GM12878 (cell line): ENCODE measurements at regions not wholly inside any gene's neighbourhood (a gene's known extent, or its start where the extent isn't known, plus 50 kb on each side); places are given as distances from the start of the nearest gene placed in this dataset.
"Not testable (repeated sequence)": the region's sequence is repeated elsewhere in the genome, so short reads cannot be mapped to it uniquely, and the experiment has no call there.

Experiments used
- ATAC-seq: fragments of 200-7000 bp; cut with Tn5 transposase; 3 replicates; pipeline ENCODE4 v1.9.1; 2020; ENCODE audit warnings: mild to moderate bottlenecking, moderate library complexity
- BruUV-seq: library from RNA; stranded (reverse); fragments of 400-500 nt; replicated peaks from 2 replicates; lab custom pipeline; 2021; lab: Mats Ljungman, UMichigan
- CTCF ChIA-PET: fragments of 300-600 bp; sonication (Branson Sonifier 250); formaldehyde crosslinking; extraction: SDS; loops from one replicate; lab custom pipeline; 2021; ENCODE audit warnings: inconsistent platforms; lab: Yijun Ruan, JAX
- POLR2A ChIA-PET: fragments of 350-600 bp; formaldehyde crosslinking; extraction: SDS; loops from one replicate; lab custom pipeline; 2021; ENCODE audit warnings: inconsistent platforms; lab: Charles Lee
- RAD21 ChIA-PET: fragments of 300-600 bp; sonication (Branson Sonifier 250); formaldehyde crosslinking; loops from one replicate; lab custom pipeline; 2023; ENCODE audit warnings: antibody characterized with exemption; ENCODE audit not compliant: unreplicated experiment; lab: Charles Lee
- SMC1A ChIA-PET: fragments of 300-600 bp; sonication (Branson Sonifier 250); formaldehyde crosslinking; loops from one replicate; lab custom pipeline; 2023; ENCODE audit not compliant: unreplicated experiment, uncharacterized antibody; lab: Charles Lee
- DNase-seq: peaks from one replicate; pipeline ENCODE4 v3.0.0-alpha.2; 2011; ENCODE audit warnings: low read depth, low spot score
- FAIRE-seq: peaks from 3 replicates; lab custom pipeline; 2011; peaks lifted over from hg19 to GRCh38; lab: Jason Lieb, UNC
- H2AFZ ChIP-seq: 2 replicates; pipeline ENCODE4 v1.6.0; 2011; ENCODE audit warnings: low read depth, low read length, control low read depth; ENCODE audit not compliant: control insufficient read depth
- H3K27ac ChIP-seq: 2 replicates; pipeline ENCODE4 v1.5.1; 2011; ENCODE audit warnings: control low read depth; ENCODE audit not compliant: control insufficient read depth, insufficient read depth
- H3K27me3 ChIP-seq, 2 experiments: replicated peaks in 1 of 2; 2 replicates each; pipeline versions ENCODE4 v1.6.0 to v1.6.1; 2011; ENCODE audit warnings: low read length in 1 of 2; ENCODE audit not compliant: control insufficient read depth in 2 of 2, insufficient read depth in 2 of 2
- H3K36me3 ChIP-seq, 2 experiments: 2 replicates each; pipeline ENCODE4 v1.5.1; 2011; ENCODE audit warnings: low read length in 1 of 2; ENCODE audit not compliant: control insufficient read depth in 2 of 2, insufficient read depth in 2 of 2
- H3K4me1 ChIP-seq: 2 replicates; pipeline ENCODE4 v1.6.1; 2011; ENCODE audit warnings: mild to moderate bottlenecking, low read length, moderate library complexity, mixed read lengths; ENCODE audit not compliant: control insufficient read depth, insufficient read depth
- H3K4me2 ChIP-seq: 2 replicates; pipeline ENCODE4 v1.6.0; 2011; ENCODE audit warnings: control low read depth; ENCODE audit not compliant: control insufficient read depth, insufficient read depth
- H3K4me3 ChIP-seq: fragments of 200-600 bp; sonication (generic); 2 replicates; pipeline ENCODE4 v1.5.1; 2016
- H3K79me2 ChIP-seq: 2 replicates; pipeline ENCODE4 v1.6.0; 2011; ENCODE audit warnings: low read length; ENCODE audit not compliant: control insufficient read depth, insufficient read depth
- H3K9ac ChIP-seq: 2 replicates; pipeline ENCODE4 v1.8.0; 2011; ENCODE audit warnings: low read length, control low read depth, mixed read lengths; ENCODE audit not compliant: control insufficient read depth, insufficient read depth
- H3K9me3 ChIP-seq: replicated peaks from 3 replicates; pipeline ENCODE4 v1.5.1; 2011; ENCODE audit warnings: mild to moderate bottlenecking, low read length; ENCODE audit not compliant: control insufficient read depth, insufficient read depth
- H4K20me1 ChIP-seq: 2 replicates; pipeline ENCODE4 v1.6.0; 2011; ENCODE audit not compliant: control insufficient read depth, insufficient read depth
- WGBS: methylation state at CpG from one replicate; pipeline ENCODE4 v1.1.6; 2016; ENCODE audit warnings: low lambda C conversion rate; ENCODE audit not compliant: insufficient replicate concordance, insufficient coverage; ENCODE audit errors: missing lambda C conversion rate; 5-methylcytosine and 5-hydroxymethylcytosine counted together
- in situ Hi-C: fragments of 300-500 bp; cut with MboI; formaldehyde crosslinking; loops from 9 replicates; pipeline ENCODE4 v1.14.3; 2018; ENCODE audit warnings: mixed read lengths
- intact Hi-C: fragments of 100-400 bp; cut with micrococcal nuclease; formaldehyde crosslinking; loops from one replicate; pipeline ENCODE4 v1.14.2; 2022; ENCODE audit not compliant: unreplicated experiment

DNA sequence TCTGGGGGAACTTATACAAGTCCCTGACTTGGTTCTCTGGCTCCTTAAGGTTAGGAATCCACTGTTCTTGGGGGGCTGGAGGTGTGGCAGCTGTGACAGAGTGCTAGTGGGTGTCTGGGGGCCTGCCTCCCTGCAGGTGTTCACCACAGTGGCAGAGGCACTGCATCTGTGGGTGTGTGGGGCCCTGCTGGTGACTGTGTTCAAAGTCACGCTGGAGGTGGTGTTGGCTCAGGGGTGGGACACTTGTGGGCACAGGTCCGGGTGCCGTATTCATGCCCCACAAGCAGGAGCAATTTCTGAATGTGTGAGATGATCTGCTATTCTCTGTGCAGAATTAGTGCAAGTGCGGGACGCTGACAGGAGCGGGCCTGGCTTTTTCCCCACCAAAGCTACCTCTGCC is 152.5 kb downstream of the POTEB start:
- RAD21 ChIA-PET, result not testable (repeated sequence)

DNA sequence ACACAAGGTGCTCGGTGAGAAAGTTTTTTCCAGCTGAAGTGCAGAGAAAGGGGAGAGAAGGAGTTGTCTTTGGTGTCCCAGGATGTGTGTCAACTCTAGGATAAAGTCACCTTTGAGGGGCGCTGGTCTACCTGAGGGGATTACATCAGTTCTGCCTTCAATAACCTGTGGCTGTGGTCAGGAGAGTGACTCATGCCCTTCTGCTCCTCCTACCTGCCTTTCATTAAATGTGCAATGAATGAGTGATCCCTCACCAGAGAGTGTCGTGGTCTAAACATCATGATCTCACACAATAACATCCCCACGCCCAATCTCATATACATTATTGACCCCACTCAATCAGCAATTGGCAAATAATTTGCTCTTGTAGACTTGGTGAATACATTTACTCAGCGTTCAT is 156.4 kb downstream of the POTEB start:
- H3K27me3 ChIP-seq, result not testable (repeated sequence)

More for the DNA sequence above, 152.5 kb downstream of the POTEB start:
- ATAC-seq, SMC1A ChIA-PET, H4K20me1 ChIP-seq, H3K79me2 ChIP-seq, DNase-seq, H3K9me3 ChIP-seq, BruUV-seq, H3K4me3 ChIP-seq, H3K4me1 ChIP-seq, H3K4me2 ChIP-seq, POLR2A ChIA-PET, intact Hi-C loops, CTCF ChIA-PET, H3K27me3 ChIP-seq, H3K36me3 ChIP-seq, H3K9ac ChIP-seq, in situ Hi-C loops, FAIRE-seq, H2AFZ ChIP-seq, H3K27ac ChIP-seq: not testable (repeated sequence)
- no CpG with 5 or more reads among the region's 6 CpGs for WGBS

DNA sequence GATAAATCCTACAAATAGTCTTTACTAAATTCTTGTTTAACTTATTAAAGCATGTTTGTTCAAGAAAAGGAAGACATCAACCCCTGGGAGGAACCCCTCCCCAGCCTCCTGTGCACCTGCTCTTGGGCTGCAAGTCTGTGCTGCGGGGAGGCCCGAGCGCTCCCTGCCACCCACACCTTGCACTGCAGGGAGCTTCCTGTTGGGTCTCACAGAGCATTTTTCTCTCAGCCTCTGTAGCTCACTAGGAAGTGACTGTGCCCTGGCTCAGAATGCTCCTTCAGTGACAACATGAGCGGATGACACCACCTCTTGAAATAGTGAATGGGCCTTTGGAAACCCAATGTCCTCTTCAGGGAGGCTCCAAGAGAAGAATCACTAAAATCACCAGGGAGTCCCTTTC is 158.8 kb downstream of the POTEB start:
- H3K79me2 ChIP-seq, POLR2A ChIA-PET, H3K4me1 ChIP-seq, BruUV-seq, SMC1A ChIA-PET, H3K4me2 ChIP-seq, H3K9me3 ChIP-seq, H3K4me3 ChIP-seq, H3K36me3 ChIP-seq, H4K20me1 ChIP-seq, H3K9ac ChIP-seq, H2AFZ ChIP-seq, CTCF ChIA-PET, DNase-seq, RAD21 ChIA-PET, intact Hi-C loops, H3K27me3 ChIP-seq, H3K27ac ChIP-seq, in situ Hi-C loops, FAIRE-seq: not testable (repeated sequence)
- ATAC-seq, result peak; percentile 87
- WGBS, result no CpG with 5 or more reads among the region's 4 CpGs

More for the DNA sequence above, 156.4 kb downstream of the POTEB start:
- WGBS, result no CpG with 5 or more reads among the region's 5 CpGs
- RAD21 ChIA-PET, in situ Hi-C loops, CTCF ChIA-PET, ATAC-seq, H2AFZ ChIP-seq, FAIRE-seq, intact Hi-C loops, DNase-seq, H3K9me3 ChIP-seq, POLR2A ChIA-PET, H3K79me2 ChIP-seq, SMC1A ChIA-PET, H3K4me2 ChIP-seq, H3K36me3 ChIP-seq, H3K27ac ChIP-seq, H3K4me1 ChIP-seq, H3K4me3 ChIP-seq, H3K9ac ChIP-seq, H4K20me1 ChIP-seq, BruUV-seq: not testable (repeated sequence)

DNA sequence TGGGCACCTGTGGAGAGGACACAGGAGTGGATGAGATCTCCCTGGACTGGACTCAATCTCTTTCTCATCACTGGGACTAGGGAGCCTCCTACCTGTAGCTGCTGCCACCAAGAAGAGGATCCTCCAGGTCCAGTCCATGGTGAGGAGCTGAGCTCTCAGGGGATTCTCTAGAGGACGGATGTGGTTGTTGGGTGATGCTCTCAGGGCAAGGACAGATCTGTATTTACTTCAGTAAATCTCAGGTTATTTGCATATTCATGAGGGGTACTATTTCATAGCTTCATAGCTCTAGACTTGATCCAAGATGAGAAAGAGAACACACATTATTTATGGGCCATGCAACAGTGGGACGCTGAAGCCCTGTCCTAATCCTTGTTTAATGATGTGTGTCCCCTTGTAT is 159.4 kb downstream of the POTEB start:
- H3K4me1 ChIP-seq, H3K27me3 ChIP-seq, H4K20me1 ChIP-seq, H3K27ac ChIP-seq, H3K36me3 ChIP-seq, H3K9ac ChIP-seq, POLR2A ChIA-PET, H3K9me3 ChIP-seq, SMC1A ChIA-PET, intact Hi-C loops, H3K4me2 ChIP-seq, RAD21 ChIA-PET, H3K4me3 ChIP-seq, FAIRE-seq, in situ Hi-C loops, H2AFZ ChIP-seq, BruUV-seq, CTCF ChIA-PET, DNase-seq, H3K79me2 ChIP-seq: not testable (repeated sequence)
- WGBS, result no CpG with 5 or more reads among the region's 2 CpGs
- peak; percentile 88 for ATAC-seq
